ENCODE measurements at regions not wholly inside any gene's neighbourhood (a gene's known extent, or its start where the extent isn't known, plus 50 kb on each side); places are given as distances from the start of the nearest gene placed in this dataset.

GRCh38 chr4:19301527-19301926, 950.2 kb upstream of the SLIT2 start:
- no peak overlapping the region for H3K18ac ChIP-seq (ENCODE audit: insufficient read length, low read depth, low read length)
- H3K27me3 Mint-ChIP-seq (ENCODE audit: low read depth): no peaks in the 10 kb centered on the region; the same call in 1 of the 2 replicates
- no peak overlapping the region for H3K56ac ChIP-seq (ENCODE audit: insufficient read length, low read depth, low read length)
- H3K9me3 Mint-ChIP-seq: peaks cover 3 to 4% of the 10 kb centered on the region in 2 experiments; a peak in 3 of 5 replicates
- WGBS (ENCODE audit: extremely low coverage, insufficient read length, low lambda C conversion rate): no CpG with 5 or more reads among the region's 4 CpGs
- no peaks in the 10 kb centered on the region for H3K23me2 ChIP-seq (ENCODE audit: insufficient read length, low read depth, low read length, poor library complexity, severe bottlenecking)
- no peak overlapping the region for H3K4ac ChIP-seq (ENCODE audit: low read depth, low read length)
- H4K20me1 ChIP-seq (ENCODE audit: control insufficient read depth, insufficient read depth, insufficient read length): no peaks in the 10 kb centered on the region
- H3K79me2 ChIP-seq (ENCODE audit: insufficient read depth, low read length): no peaks in the 10 kb centered on the region
- DNase-seq: no peak
- H2AK5ac ChIP-seq (ENCODE audit: insufficient read length, low read length): no peak overlapping the region
- no peak overlapping the region for H4K8ac ChIP-seq (replicated peaks; ENCODE audit: insufficient read length, low read depth, low read length)
- TF ChIP-seq CTCF (conservative IDR thresholded peaks at IDR 0.05): no peak
- no peak overlapping the region for H3K4me2 ChIP-seq (ENCODE audit: insufficient read depth, insufficient read length, low read length)
- no peak overlapping the region for H3K14ac ChIP-seq (ENCODE audit: insufficient read depth, low read length)
- H3K4me1 ChIP-seq (ENCODE audit: insufficient read depth, low read length): no peaks in the 10 kb centered on the region
- no peak overlapping the region for H3K23ac ChIP-seq (ENCODE audit: insufficient read length, low read depth, low read length)
- no peak overlapping the region for H2BK15ac ChIP-seq (ENCODE audit: low read depth, low read length)
- H4K5ac ChIP-seq (ENCODE audit: insufficient read length, low read depth, low read length): no peak overlapping the region
- no peaks in the 10 kb centered on the region; a peak in 1 of 7 replicates for H3K36me3 Mint-ChIP-seq (ENCODE audit: insufficient read depth in 1 of 3, low read depth in 3 of 3)
- no peak overlapping the region for H4K91ac ChIP-seq (ENCODE audit: insufficient read length, low read depth, low read length)
- no peak overlapping the region for H3K9ac ChIP-seq (ENCODE audit: extremely low read depth, insufficient read length, low read length)
- H3K4me1 Mint-ChIP-seq: no peaks in the 10 kb centered on the region
- H3K4me3 Mint-ChIP-seq: no peak overlapping the region
- no peak overlapping the region for H3T11ph ChIP-seq (ENCODE audit: low read length)
- no peak overlapping the region for H2BK12ac ChIP-seq (ENCODE audit: insufficient read length, low read depth, low read length)
- no peak overlapping the region for H3K27ac ChIP-seq (ENCODE audit: insufficient read length, low read depth, low read length)
- no peaks in the 10 kb centered on the region for H3K9me3 ChIP-seq (ENCODE audit: control insufficient read depth, low read depth, low read length)
- H2AFZ ChIP-seq (ENCODE audit: low read length): no peak overlapping the region
- no peak overlapping the region for H3K27ac Mint-ChIP-seq
- H2BK20ac ChIP-seq (ENCODE audit: low read depth, low read length, poor library complexity, severe bottlenecking): no peak overlapping the region
- H3K27me3 ChIP-seq (ENCODE audit: insufficient read depth, low read length): no peaks in the 10 kb centered on the region
- H3K79me1 ChIP-seq (ENCODE audit: insufficient read depth, low read depth, low read length, poor library complexity, severe bottlenecking): no peaks in the 10 kb centered on the region
- no peak overlapping the region for H2BK120ac ChIP-seq (ENCODE audit: low read depth, low read length, poor library complexity, severe bottlenecking)
- H2BK5ac ChIP-seq (ENCODE audit: insufficient read length, low read length): no peak overlapping the region
